ENCODE measurements at regions not wholly inside any gene's neighbourhood (a gene's known extent, or its start where the extent isn't known, plus 50 kb on each side); places are given as distances from the start of the nearest gene placed in this dataset.

GRCh38 chr1:114269539-114269938 is 115.9 kb upstream of the SYT6 start:
- TF ChIP-seq CTCF (conservative IDR thresholded peaks at IDR 0.05) (no peak), EZH2 (IDR thresholded peaks at IDR 0.05; ENCODE audit: low read depth) (no peak)

Measured in PC-9 (cell line).